ENCODE measurements at regions not wholly inside any gene's neighbourhood (a gene's known extent, or its start where the extent isn't known, plus 50 kb on each side); places are given as distances from the start of the nearest gene placed in this dataset.

DNA sequence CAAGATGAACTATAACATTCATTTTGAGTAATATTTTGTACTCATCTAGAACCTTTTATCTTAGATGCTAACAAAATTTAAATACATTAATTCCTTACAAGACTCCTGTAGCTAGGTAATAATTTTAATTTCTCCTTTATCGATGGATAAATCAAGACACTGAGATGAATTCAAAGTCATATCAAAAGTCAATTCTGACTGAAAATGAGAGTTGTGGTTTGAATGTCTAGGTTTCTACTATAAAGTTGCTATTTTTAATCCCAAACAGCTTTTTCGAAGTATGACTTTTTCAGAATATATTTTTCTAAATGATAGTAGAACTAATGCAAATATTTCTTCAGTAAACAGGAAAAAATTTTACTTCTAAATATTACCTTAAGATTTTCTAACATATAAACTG, 491.7 kb upstream of the FAM174A start:
- CTCF ChIA-PET, result no interaction called here
- Mint-ChIP-seq H3K27me3 (no peaks in the 10 kb centered on the region), H3K27ac (no peak overlapping the region), H3K9me3 (ENCODE audit: insufficient read depth) (no peaks in the 10 kb centered on the region), H3K4me1 (no peaks in the 10 kb centered on the region), H3K4me3 (no peak overlapping the region)
- ATAC-seq (ENCODE audit: low read depth) (no peak), DNase-seq (no peak)
- intact Hi-C loops (cut with micrococcal nuclease), result no loop called here
- no peaks in the 10 kb centered on the region for H3K9me3 ChIP-seq (ENCODE audit: control extremely low read depth in 1 of 3, control insufficient read depth in 2 of 3, insufficient read depth in 1 of 3, low read length in 2 of 3)
- no peaks in the 10 kb centered on the region for H3K79me2 ChIP-seq (ENCODE audit: control insufficient read depth, insufficient read depth, low read length)
- POLR2A ChIA-PET, result no interaction called here
- no peaks in the 10 kb centered on the region for H3K27me3 ChIP-seq (replicated peaks in 1 of 4; ENCODE audit: control extremely low read depth in 1 of 4, control insufficient read depth in 3 of 4, insufficient read depth in 4 of 4, low read length in 3 of 4)
- no peak overlapping the region for H3K27ac ChIP-seq (ENCODE audit: low read length in 2 of 2)
- no peaks in the 10 kb centered on the region for H3K4me1 ChIP-seq (ENCODE audit: control insufficient read depth in 2 of 2, insufficient read depth in 2 of 2, low read length in 2 of 2)
- TF ChIP-seq, protein P1, sequence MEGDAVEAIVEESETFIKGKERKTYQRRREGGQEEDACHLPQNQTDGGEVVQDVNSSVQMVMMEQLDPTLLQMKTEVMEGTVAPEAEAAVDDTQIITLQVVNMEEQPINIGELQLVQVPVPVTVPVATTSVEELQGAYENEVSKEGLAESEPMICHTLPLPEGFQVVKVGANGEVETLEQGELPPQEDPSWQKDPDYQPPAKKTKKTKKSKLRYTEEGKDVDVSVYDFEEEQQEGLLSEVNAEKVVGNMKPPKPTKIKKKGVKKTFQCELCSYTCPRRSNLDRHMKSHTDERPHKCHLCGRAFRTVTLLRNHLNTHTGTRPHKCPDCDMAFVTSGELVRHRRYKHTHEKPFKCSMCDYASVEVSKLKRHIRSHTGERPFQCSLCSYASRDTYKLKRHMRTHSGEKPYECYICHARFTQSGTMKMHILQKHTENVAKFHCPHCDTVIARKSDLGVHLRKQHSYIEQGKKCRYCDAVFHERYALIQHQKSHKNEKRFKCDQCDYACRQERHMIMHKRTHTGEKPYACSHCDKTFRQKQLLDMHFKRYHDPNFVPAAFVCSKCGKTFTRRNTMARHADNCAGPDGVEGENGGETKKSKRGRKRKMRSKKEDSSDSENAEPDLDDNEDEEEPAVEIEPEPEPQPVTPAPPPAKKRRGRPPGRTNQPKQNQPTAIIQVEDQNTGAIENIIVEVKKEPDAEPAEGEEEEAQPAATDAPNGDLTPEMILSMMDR (IDR thresholded peaks at IDR 0.05), result no peak
- no peak for TF ChIP-seq EZH2 (IDR thresholded peaks at IDR 0.05; ENCODE audit: borderline replicate concordance, insufficient read depth, low read depth, low read length, poor library complexity, severe bottlenecking)
- H3K9ac ChIP-seq (ENCODE audit: low read length), result no peak overlapping the region
- H3K36me3 ChIP-seq (replicated peaks in 1 of 2; ENCODE audit: control extremely low read depth in 1 of 2, control insufficient read depth in 1 of 2, extremely low read depth in 1 of 2, insufficient read depth in 2 of 2, low read length in 1 of 2), result no peaks in the 10 kb centered on the region
- H3K4me3 ChIP-seq (ENCODE audit: control extremely low read depth in 1 of 5, extremely low read depth in 1 of 5, insufficient read depth in 1 of 5, low read depth in 2 of 5, low read length in 4 of 5), result no peak overlapping the region
- H2AFZ ChIP-seq (ENCODE audit: insufficient read depth, low read depth, low read length, poor library complexity, severe bottlenecking), result no peak overlapping the region
- no peak overlapping the region for H3K4me2 ChIP-seq (replicated peaks; ENCODE audit: low read depth, low read length, poor library complexity, severe bottlenecking)
- no CpG with 5 or more reads among the region's 2 CpGs for WGBS (ENCODE audit: insufficient coverage)
- H4K20me1 ChIP-seq (ENCODE audit: control insufficient read depth, insufficient read depth, low read length, poor library complexity, severe bottlenecking), result no peaks in the 10 kb centered on the region

GRCh38 chr5:100026606-100027005, 508.6 kb upstream of the FAM174A start:
- Histone ChIP-seq H2AFZ (ENCODE audit: insufficient read depth, low read depth, low read length, poor library complexity, severe bottlenecking) (no peak overlapping the region), H3K27me3 (replicated peaks in 1 of 4; ENCODE audit: control extremely low read depth in 1 of 4, control insufficient read depth in 3 of 4, insufficient read depth in 4 of 4, low read length in 3 of 4) (no peaks in the 10 kb centered on the region), H3K79me2 (ENCODE audit: control insufficient read depth, insufficient read depth, low read length) (no peaks in the 10 kb centered on the region), H3K27ac (ENCODE audit: low read length in 2 of 2) (no peak overlapping the region), H3K4me1 (ENCODE audit: control insufficient read depth in 2 of 2, insufficient read depth in 2 of 2, low read length in 2 of 2) (no peaks in the 10 kb centered on the region), H4K20me1 (ENCODE audit: control insufficient read depth, insufficient read depth, low read length, poor library complexity, severe bottlenecking) (no peaks in the 10 kb centered on the region), H3K9ac (ENCODE audit: low read length) (no peak overlapping the region), H3K36me3 (replicated peaks in 1 of 2; ENCODE audit: control extremely low read depth in 1 of 2, control insufficient read depth in 1 of 2, extremely low read depth in 1 of 2, insufficient read depth in 2 of 2, low read length in 1 of 2) (no peaks in the 10 kb centered on the region), H3K4me2 (replicated peaks; ENCODE audit: low read depth, low read length, poor library complexity, severe bottlenecking) (no peak overlapping the region), H3K4me3 (ENCODE audit: control extremely low read depth in 1 of 5, extremely low read depth in 1 of 5, insufficient read depth in 1 of 5, low read depth in 2 of 5, low read length in 4 of 5) (no peak overlapping the region), H3K9me3 (ENCODE audit: control extremely low read depth in 1 of 3, control insufficient read depth in 2 of 3, insufficient read depth in 1 of 3, low read length in 2 of 3) (no peaks in the 10 kb centered on the region)
- no peak overlapping the region for H3K4me3 Mint-ChIP-seq
- ATAC-seq (ENCODE audit: low read depth) (no peak), DNase-seq (no peak)
- ChIA-PET POLR2A (no interaction called here), CTCF (no interaction called here)
- H3K9me3 Mint-ChIP-seq (ENCODE audit: insufficient read depth), result no peaks in the 10 kb centered on the region
- intact Hi-C loops (cut with micrococcal nuclease), result no loop called here
- WGBS (ENCODE audit: insufficient coverage), result 100% methylated on average over 1 of the region's 2 CpGs
- no peaks in the 10 kb centered on the region for H3K4me1 Mint-ChIP-seq
- H3K27ac Mint-ChIP-seq, result no peak overlapping the region
- H3K27me3 Mint-ChIP-seq, result no peaks in the 10 kb centered on the region
- TF ChIP-seq, protein P1 (IDR thresholded peaks at IDR 0.05), result no peak
- TF ChIP-seq EZH2 (IDR thresholded peaks at IDR 0.05; ENCODE audit: borderline replicate concordance, insufficient read depth, low read depth, low read length, poor library complexity, severe bottlenecking), result no peak

Data from B cell (primary cell).